Subcutaneous abdominal adipose tissue (tissue), 5 donors: ENCODE measurements at regions not wholly inside any gene's neighbourhood (a gene's known extent, or its start where the extent isn't known, plus 50 kb on each side); places are given as distances from the start of the nearest gene placed in this dataset.

Experiments used
- H3K27ac ChIP-seq: one replicate; pipeline ENCODE4 v1.7.0; 2013; ENCODE audit warnings: low read depth, mild to moderate bottlenecking, inconsistent platforms, low read length, moderate library complexity
- H3K27me3 ChIP-seq, 5 donors: one replicate each; pipeline ENCODE4 v1.7.0; 2013; ENCODE audit warnings: low read length in 5 of 5, inconsistent platforms in 1 of 5; ENCODE audit not compliant: control insufficient read depth in 5 of 5, insufficient read depth in 4 of 5
- H3K36me3 ChIP-seq, 5 donors: one replicate each; pipeline ENCODE4 v1.7.0; 2013; ENCODE audit warnings: low read length in 5 of 5; ENCODE audit not compliant: control insufficient read depth in 5 of 5, insufficient read depth in 5 of 5
- H3K4me1 ChIP-seq, 5 donors: one replicate each; pipeline ENCODE4 v1.7.0; 2013; ENCODE audit warnings: low read length in 5 of 5, mild to moderate bottlenecking in 3 of 5, moderate library complexity in 1 of 5; ENCODE audit not compliant: control insufficient read depth in 5 of 5, insufficient read depth in 5 of 5
- H3K4me3 ChIP-seq, 5 donors: one replicate each; pipeline ENCODE4 v1.7.0; 2013; ENCODE audit warnings: low read length in 5 of 5, low read depth in 1 of 5
- H3K9ac ChIP-seq, 5 donors: one replicate each; pipeline ENCODE4 v1.7.0; 2013; ENCODE audit warnings: low read length in 5 of 5, mild to moderate bottlenecking in 4 of 5, moderate library complexity in 3 of 5
- H3K9me3 ChIP-seq, 5 donors: one replicate each; pipeline ENCODE4 v1.7.0; 2013; ENCODE audit warnings: low read length in 5 of 5; ENCODE audit not compliant: control insufficient read depth in 5 of 5
- donor health status: healthy.
- donor health status: healthy.
- donor health status: healthy.
- donor health status: healthy.
- donor health status: healthy.

- Histone ChIP-seq H3K9ac (no peak overlapping the region), H3K9me3 (no peaks in the 10 kb centered on the region), H3K27me3 (no peaks in the 10 kb centered on the region), H3K4me3 (no peak overlapping the region), H3K36me3 (no peaks in the 10 kb centered on the region), H3K4me1 (no peaks in the 10 kb centered on the region), H3K27ac (no peak overlapping the region)
Observed at GRCh38 chr6:51511081-51511480, 576.3 kb downstream of the PKHD1 start.

- Histone ChIP-seq H3K9ac (no peak overlapping the region), H3K4me3 (no peak overlapping the region), H3K36me3 (no peaks in the 10 kb centered on the region), H3K27me3 (no peaks in the 10 kb centered on the region), H3K27ac (no peak overlapping the region), H3K9me3 (peaks cover 0 to 3% (median 0%) of the 10 kb centered on the region in 5 donors), H3K4me1 (no peaks in the 10 kb centered on the region)
Observed at GRCh38 chr6:51513891-51514747, 573.3 kb downstream of the PKHD1 start.

GRCh38 chr6:51514748-51515402, 572.5 kb downstream of the PKHD1 start:
- Histone ChIP-seq H3K27ac (no peak overlapping the region), H3K9me3 (peaks cover 0 to 3% (median 0%) of the 10 kb centered on the region in 5 donors), H3K36me3 (no peaks in the 10 kb centered on the region), H3K27me3 (no peaks in the 10 kb centered on the region), H3K9ac (no peak overlapping the region), H3K4me3 (no peak overlapping the region), H3K4me1 (no peaks in the 10 kb centered on the region)

- Histone ChIP-seq H3K36me3 (no peaks in the 10 kb centered on the region), H3K4me1 (no peaks in the 10 kb centered on the region), H3K9ac (no peak overlapping the region), H3K4me3 (no peak overlapping the region), H3K27me3 (no peaks in the 10 kb centered on the region), H3K27ac (no peak overlapping the region), H3K9me3 (peaks cover 0 to 7% (median 0%) of the 10 kb centered on the region in 5 donors)
Observed at GRCh38 chr6:51526049-51526448, 561.4 kb downstream of the PKHD1 start.

GRCh38 chr6:51526922-51527321, 560.5 kb downstream of the PKHD1 start:
- peaks cover 0 to 7% (median 0%) of the 10 kb centered on the region in 5 donors for H3K9me3 ChIP-seq
- no peak overlapping the region for H3K4me3 ChIP-seq
- H3K4me1 ChIP-seq, result no peaks in the 10 kb centered on the region
- H3K9ac ChIP-seq, result no peak overlapping the region
- no peaks in the 10 kb centered on the region for H3K27me3 ChIP-seq
- no peak overlapping the region for H3K27ac ChIP-seq
- no peaks in the 10 kb centered on the region for H3K36me3 ChIP-seq

GRCh38 chr6:51528556-51528955, 558.9 kb downstream of the PKHD1 start:
- H3K36me3 ChIP-seq, result no peaks in the 10 kb centered on the region
- peaks cover 0 to 7% (median 0%) of the 10 kb centered on the region in 5 donors for H3K9me3 ChIP-seq
- peaks cover 0 to 4% (median 0%) of the 10 kb centered on the region in 5 donors for H3K4me1 ChIP-seq
- no peak overlapping the region for H3K27ac ChIP-seq
- no peak overlapping the region for H3K9ac ChIP-seq
- no peaks in the 10 kb centered on the region for H3K27me3 ChIP-seq
- H3K4me3 ChIP-seq, result no peak overlapping the region

GRCh38 chr6:51529240-51529639, 558.2 kb downstream of the PKHD1 start:
- Histone ChIP-seq H3K9me3 (peaks cover 0 to 7% (median 0%) of the 10 kb centered on the region in 5 donors), H3K27me3 (no peaks in the 10 kb centered on the region)

GRCh38 chr6:51531623-51532022, 555.8 kb downstream of the PKHD1 start:
- no peaks in the 10 kb centered on the region for H3K36me3 ChIP-seq
- no peak overlapping the region for H3K4me3 ChIP-seq
- H3K4me1 ChIP-seq, result peaks cover 0 to 4% (median 0%) of the 10 kb centered on the region in 5 donors
- H3K27me3 ChIP-seq, result no peaks in the 10 kb centered on the region
- H3K9me3 ChIP-seq, result peaks cover 0 to 7% (median 0%) of the 10 kb centered on the region in 5 donors
- H3K9ac ChIP-seq, result no peak overlapping the region
- no peak overlapping the region for H3K27ac ChIP-seq

More at GRCh38 chr6:51529240-51529639, 558.2 kb downstream of the PKHD1 start:
- H3K36me3 ChIP-seq, result no peaks in the 10 kb centered on the region
- no peak overlapping the region for H3K27ac ChIP-seq
- peaks cover 0 to 4% (median 0%) of the 10 kb centered on the region in 5 donors for H3K4me1 ChIP-seq
- no peak overlapping the region for H3K4me3 ChIP-seq
- no peak overlapping the region for H3K9ac ChIP-seq

- Histone ChIP-seq H3K9me3 (peaks cover 0 to under 1% (median 0%) of the 10 kb centered on the region in 5 donors), H3K4me3 (no peak overlapping the region), H3K36me3 (no peaks in the 10 kb centered on the region), H3K27me3 (peaks cover 0 to 3% (median 0%) of the 10 kb centered on the region in 5 donors), H3K27ac (no peak overlapping the region), H3K9ac (no peak overlapping the region), H3K4me1 (peaks cover 0 to 4% (median 0%) of the 10 kb centered on the region in 5 donors)
Observed at GRCh38 chr6:51533962-51534361, 553.5 kb downstream of the PKHD1 start.

GRCh38 chr6:51535327-51535726, 552.1 kb downstream of the PKHD1 start:
- H3K4me3 ChIP-seq, result no peak overlapping the region
- no peaks in the 10 kb centered on the region for H3K36me3 ChIP-seq
- peaks cover 0 to 6% (median 2%) of the 10 kb centered on the region in 5 donors for H3K27me3 ChIP-seq
- H3K27ac ChIP-seq, result no peak overlapping the region
- H3K4me1 ChIP-seq, result peaks cover 0 to 4% (median 0%) of the 10 kb centered on the region in 5 donors
- H3K9me3 ChIP-seq, result no peaks in the 10 kb centered on the region
- no peak overlapping the region for H3K9ac ChIP-seq
